ENCODE measurements at regions not wholly inside any gene's neighbourhood (a gene's known extent, or its start where the extent isn't known, plus 50 kb on each side); places are given as distances from the start of the nearest gene placed in this dataset.

DNA sequence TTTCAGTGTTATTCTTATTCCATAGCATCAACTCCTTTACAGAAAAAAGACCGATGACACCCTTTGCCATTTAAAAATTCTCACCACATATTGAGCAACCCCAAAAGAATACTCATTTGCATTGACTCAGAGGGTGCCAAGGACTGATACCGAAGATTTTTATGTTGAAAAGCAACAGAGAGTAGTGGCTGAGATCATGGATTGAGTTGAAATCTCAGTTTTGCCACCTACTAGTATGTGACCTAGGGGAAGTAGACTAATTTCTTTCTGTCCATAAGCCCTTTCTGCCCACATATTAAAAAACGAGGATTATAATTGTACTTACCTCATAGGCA, 313.9 kb upstream of the SATB1 start (continued):
- TF ChIP-seq HDAC6 (IDR thresholded peaks at IDR 0.05; ENCODE audit: low read depth, low read length) (no peak), CHD1 (IDR thresholded peaks at IDR 0.05; ENCODE audit: low read depth, low read length) (no peak), EP300 (IDR thresholded peaks at IDR 0.05; ENCODE audit: borderline replicate concordance in 1 of 2, low read depth in 2 of 2, low read length in 2 of 2) (no peak)

Measured in H1 (cell line).